Tibial nerve (tissue), 4 donors: ENCODE measurements at regions not wholly inside any gene's neighbourhood (a gene's known extent, or its start where the extent isn't known, plus 50 kb on each side); places are given as distances from the start of the nearest gene placed in this dataset.
A peak's percentile ranks its signal among the peaks of the same experiment; 100 is the strongest.

Experiments
- DNase-seq, 2 donors: peaks; one replicate each; pipeline ENCODE4 v3.0.0-alpha.2; 2019; ENCODE audit warnings: low spot score in 2 of 2
- H3K27ac ChIP-seq, 4 donors: fragments of 200-600 bp; sonication (generic) in 3 of 4; one replicate each; pipeline ENCODE4 v1.5.1; 2017 to 2019; ENCODE audit warnings: mild to moderate bottlenecking in 1 of 4
- H3K27me3 ChIP-seq, 2 donors: fragments of 200-600 bp; sonication (generic) in 1 of 2; one replicate each; pipeline versions ENCODE4 v1.5.1 to v1.6.0; 2017 to 2019
- H3K36me3 ChIP-seq, 3 donors: fragments of 200-600 bp; sonication (generic); one replicate each; pipeline ENCODE4 v1.5.1; 2018 to 2019
- H3K4me1 ChIP-seq, 4 donors: fragments of 200-600 bp; sonication (generic) in 3 of 4; one replicate each; pipeline ENCODE4 v1.5.1; 2017 to 2019
- H3K4me3 ChIP-seq, 4 donors: fragments of 200-600 bp; sonication (generic) in 3 of 4; one replicate each; pipeline ENCODE4 v1.5.1; 2017 to 2019; ENCODE audit warnings: mild to moderate bottlenecking in 1 of 4, moderate library complexity in 1 of 4
- H3K9me3 ChIP-seq, 4 donors: fragments of 200-600 bp; sonication (generic) in 3 of 4; one replicate each; pipeline ENCODE4 v1.5.1; 2017 to 2019
- CTCF ChIP-seq, 5 experiments: fragments of 200-600 bp in 3 of 5; fragments of 450-650 bp in 2 of 5; sonication (generic) in 3 of 5; IDR thresholded peaks; one replicate each; pipeline ENCODE4 v1.5.1; 2016 to 2019; ENCODE audit warnings: antibody characterized with exemption in 5 of 5, mild to moderate bottlenecking in 3 of 5, moderate library complexity in 2 of 5
- EP300 ChIP-seq, 2 donors: sonication (generic); formaldehyde crosslinking; IDR thresholded peaks; one replicate each; pipeline ENCODE4 v1.6.1; 2017; ENCODE audit warnings: antibody characterized with exemption in 2 of 2, mild to moderate bottlenecking in 1 of 2
- POLR2A ChIP-seq, 2 donors: fragments of 450-650 bp; IDR thresholded peaks; one replicate each; pipeline ENCODE4 v1.6.1; 2017; ENCODE audit warnings: antibody characterized with exemption in 2 of 2, mild to moderate bottlenecking in 2 of 2, moderate library complexity in 2 of 2
- WGBS, 2 donors: methylation state at CpG; one replicate each; pipeline ENCODE4 v1.1.5; 2018; 5-methylcytosine and 5-hydroxymethylcytosine counted together

GRCh38 chr2:144894612-144895599 lies 375.0 kb upstream of the ZEB2 start:
- no peaks in the 10 kb centered on the region for H3K27me3 ChIP-seq
- H3K27ac ChIP-seq: peak overlapping the region in 2 of 4 donors; percentile 9 to 16
- no peaks in the 10 kb centered on the region for H3K36me3 ChIP-seq
- no peak for DNase-seq
- TF ChIP-seq CTCF (IDR thresholded peaks at IDR 0.05) (no peak), EP300 (IDR thresholded peaks at IDR 0.05) (no peak), POLR2A (IDR thresholded peaks at IDR 0.05) (no peak)
- 53 to 57% methylated on average over 8 of the region's 8 CpGs for WGBS, 2 donors
- no peaks in the 10 kb centered on the region for H3K9me3 ChIP-seq
- no peak overlapping the region for H3K4me3 ChIP-seq
- H3K4me1 ChIP-seq: peaks cover 0 to 4% (median 0%) of the 10 kb centered on the region in 4 donors

DNA sequence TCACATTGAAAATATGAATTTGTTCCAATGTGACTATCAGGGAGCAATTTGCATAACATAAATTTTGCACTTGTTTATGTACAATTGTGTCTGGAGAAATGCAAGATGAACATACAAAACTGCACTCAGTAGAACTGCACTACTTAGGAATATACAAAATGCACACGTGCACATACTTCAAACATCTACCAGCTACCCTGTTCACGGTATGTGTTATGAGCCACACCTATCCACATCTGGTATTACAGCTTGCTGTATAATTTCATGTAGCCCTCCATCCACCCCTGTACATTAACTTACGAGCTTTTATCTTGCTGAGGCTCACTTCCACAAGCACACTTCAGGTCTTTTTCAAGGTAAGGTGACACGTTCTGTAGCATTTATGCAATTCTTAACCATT lies 373.5 kb upstream of the ZEB2 start:
- WGBS, 2 donors: 92 to 95% methylated on average over 4 of the region's 4 CpGs
- no peak for DNase-seq
- no peaks in the 10 kb centered on the region for H3K36me3 ChIP-seq
- TF ChIP-seq EP300 (IDR thresholded peaks at IDR 0.05): no peak
- no peak for TF ChIP-seq POLR2A (IDR thresholded peaks at IDR 0.05)
- TF ChIP-seq CTCF (IDR thresholded peaks at IDR 0.05): no peak
- no peaks in the 10 kb centered on the region for H3K27me3 ChIP-seq
- peaks cover 0 to 4% (median 0%) of the 10 kb centered on the region in 4 donors for H3K4me1 ChIP-seq
- H3K4me3 ChIP-seq: no peak overlapping the region
- H3K27ac ChIP-seq: no peak overlapping the region
- H3K9me3 ChIP-seq: no peaks in the 10 kb centered on the region

DNA sequence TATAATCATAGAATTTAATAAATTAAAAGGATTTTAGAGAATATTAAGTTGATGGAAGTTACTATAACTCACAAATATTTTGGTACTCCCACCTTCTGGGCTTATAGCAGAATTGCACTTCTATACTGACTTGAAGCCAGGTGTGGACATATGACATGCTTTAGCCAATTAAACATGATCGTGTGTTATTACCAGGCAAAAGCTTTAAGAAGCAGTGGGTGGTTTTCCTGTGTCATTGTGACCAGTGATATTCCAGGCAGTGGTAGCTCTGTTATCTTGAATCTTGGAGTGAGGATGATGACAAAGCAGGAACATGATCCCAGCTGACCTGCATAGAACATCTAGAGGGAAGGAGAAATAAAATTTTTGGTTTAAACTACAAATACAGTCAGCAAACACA lies 370.9 kb upstream of the ZEB2 start:
- H3K27me3 ChIP-seq: no peaks in the 10 kb centered on the region
- DNase-seq: no peak
- H3K4me1 ChIP-seq: no peaks in the 10 kb centered on the region
- 56 to 68% methylated on average over 1 of the region's 1 CpG for WGBS, 2 donors
- H3K36me3 ChIP-seq: no peaks in the 10 kb centered on the region
- H3K9me3 ChIP-seq: no peaks in the 10 kb centered on the region
- H3K4me3 ChIP-seq: no peak overlapping the region
- no peak for TF ChIP-seq CTCF (IDR thresholded peaks at IDR 0.05)
- TF ChIP-seq EP300 (IDR thresholded peaks at IDR 0.05): no peak
- no peak for TF ChIP-seq POLR2A (IDR thresholded peaks at IDR 0.05)
- no peak overlapping the region for H3K27ac ChIP-seq

DNA sequence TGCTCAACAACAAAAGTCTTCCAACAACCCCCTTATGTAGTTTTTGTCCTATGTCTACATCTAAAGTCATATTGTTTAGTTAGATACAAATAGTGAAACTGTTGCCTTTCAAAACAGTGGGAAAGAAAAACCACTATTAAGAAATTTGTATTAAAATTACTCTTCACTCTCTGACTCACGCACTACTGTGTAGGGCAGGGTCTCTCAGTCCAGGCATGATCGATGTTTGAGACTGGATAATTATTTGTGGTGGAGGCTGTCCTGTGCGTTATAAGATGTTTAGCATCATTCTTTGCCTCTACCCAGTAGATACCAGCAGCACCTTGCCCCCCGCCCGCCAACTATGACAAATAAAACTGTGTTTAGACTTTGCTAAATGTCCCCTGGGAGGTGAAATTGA lies 369.4 kb upstream of the ZEB2 start:
- WGBS, 2 donors: 95 to 96% methylated on average over 5 of the region's 5 CpGs
- no peaks in the 10 kb centered on the region for H3K9me3 ChIP-seq
- no peaks in the 10 kb centered on the region for H3K27me3 ChIP-seq
- no peaks in the 10 kb centered on the region for H3K4me1 ChIP-seq
- H3K27ac ChIP-seq: no peak overlapping the region
- H3K4me3 ChIP-seq: no peak overlapping the region
- H3K36me3 ChIP-seq: no peaks in the 10 kb centered on the region
- TF ChIP-seq EP300 (IDR thresholded peaks at IDR 0.05) (no peak), POLR2A (IDR thresholded peaks at IDR 0.05) (no peak), CTCF (IDR thresholded peaks at IDR 0.05) (no peak)
- DNase-seq: no peak

DNA sequence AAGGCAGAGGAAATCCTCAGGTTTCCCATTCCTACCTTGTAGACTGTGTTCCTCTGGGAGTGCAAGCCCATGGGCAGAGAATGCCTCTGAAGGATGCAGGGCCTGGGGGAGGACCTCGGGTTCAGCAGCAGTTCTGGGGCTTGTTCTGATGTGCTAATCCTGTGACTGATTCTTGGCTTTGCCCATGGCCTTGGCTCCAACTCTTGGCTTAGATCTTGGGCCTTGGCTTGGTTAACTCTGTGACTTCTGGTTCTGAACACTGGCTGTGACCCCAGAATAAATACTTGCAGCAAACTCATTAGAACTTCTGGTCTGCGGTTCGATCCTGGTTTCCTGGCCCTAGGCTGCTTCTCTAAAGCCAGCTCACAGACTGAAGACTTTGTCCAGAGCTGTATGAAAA lies 366.9 kb upstream of the ZEB2 start:
- TF ChIP-seq EP300 (IDR thresholded peaks at IDR 0.05): peak in 1 of 2 donors; percentile 42
- no peak for TF ChIP-seq POLR2A (IDR thresholded peaks at IDR 0.05)
- H3K27me3 ChIP-seq: no peaks in the 10 kb centered on the region
- 37 to 51% methylated on average over 3 of the region's 3 CpGs for WGBS, 2 donors
- H3K9me3 ChIP-seq: no peaks in the 10 kb centered on the region
- no peak overlapping the region for H3K4me3 ChIP-seq
- DNase-seq: peak in 1 of 2 donors; percentile 11
- H3K4me1 ChIP-seq: no peaks in the 10 kb centered on the region
- no peaks in the 10 kb centered on the region for H3K36me3 ChIP-seq
- H3K27ac ChIP-seq: no peak overlapping the region
